Lung (tissue), 11 donors: ENCODE measurements at regions not wholly inside any gene's neighbourhood (a gene's known extent, or its start where the extent isn't known, plus 50 kb on each side); places are given as distances from the start of the nearest gene placed in this dataset.

Experiments
- ATAC-seq: fragments of 200-7000 bp; cut with Tn5 transposase; one replicate; pipeline ENCODE4 v1.9.1; 2020; ENCODE audit warnings: moderate number of reproducible peaks; ENCODE audit not compliant: insufficient read depth, low FRiP score
- DNase-seq, 3 donors: peaks; one replicate each; pipeline ENCODE4 v3.0.0-alpha.2; 2013 to 2017
- H3K27ac ChIP-seq, 2 donors: one replicate each; pipeline ENCODE4 v1.5.1; 2013; ENCODE audit warnings: mild to moderate bottlenecking in 2 of 2, moderate library complexity in 2 of 2, control low read depth in 1 of 2, inconsistent platforms in 1 of 2, low read depth in 1 of 2, low read length in 1 of 2
- H3K27me3 ChIP-seq, 3 donors: one replicate each; pipeline ENCODE4 v1.5.1; 2013; ENCODE audit warnings: low read length in 2 of 3; ENCODE audit not compliant: control insufficient read depth in 3 of 3, insufficient read depth in 3 of 3
- H3K36me3 ChIP-seq, 4 donors: one replicate each; pipeline ENCODE4 v1.5.1; 2013; ENCODE audit warnings: low read length in 4 of 4, mild to moderate bottlenecking in 1 of 4, moderate library complexity in 1 of 4; ENCODE audit not compliant: control insufficient read depth in 4 of 4, insufficient read depth in 4 of 4
- H3K4me1 ChIP-seq, 5 donors: one replicate each; pipeline ENCODE4 v1.5.1; 2013; ENCODE audit warnings: low read length in 5 of 5, mild to moderate bottlenecking in 2 of 5, moderate library complexity in 1 of 5; ENCODE audit not compliant: control insufficient read depth in 5 of 5, insufficient read depth in 5 of 5
- H3K4me3 ChIP-seq: one replicate; pipeline ENCODE4 v1.5.1; 2013; ENCODE audit warnings: mild to moderate bottlenecking, control low read depth, moderate library complexity
- H3K9ac ChIP-seq, 2 donors: one replicate each; pipeline ENCODE4 v1.5.1; 2013; ENCODE audit warnings: low read length in 2 of 2, control low read depth in 1 of 2; ENCODE audit not compliant: insufficient read depth in 1 of 2
- H3K9me3 ChIP-seq, 4 donors: one replicate each; pipeline ENCODE4 v1.5.1; 2013; ENCODE audit warnings: low read length in 3 of 4, mild to moderate bottlenecking in 1 of 4, moderate library complexity in 1 of 4; ENCODE audit not compliant: control insufficient read depth in 4 of 4, insufficient read depth in 3 of 4
- WGBS, 2 donors: extraction: QIAGEN DNeasy Blood & Tissue Kit; methylation state at CpG; one replicate each; pipeline ENCODE4 v1.1.7; 2013; 5-methylcytosine and 5-hydroxymethylcytosine counted together
- TF ChIP-seq, protein P1 (sequence below): IDR thresholded peaks from 2 replicates; pipeline ENCODE4 v1.5.1; 2012; ENCODE audit warnings: mild to moderate bottlenecking; ENCODE audit errors: control extremely low read depth, extremely low read depth
- donor health status: control.
- donor health status: control.
- donor health status: Bipolar disorder and iron deficiency.
- donor health status: healthy.
- donor health status: DM: yes; HTN: yes; CAD: no.

DNA sequence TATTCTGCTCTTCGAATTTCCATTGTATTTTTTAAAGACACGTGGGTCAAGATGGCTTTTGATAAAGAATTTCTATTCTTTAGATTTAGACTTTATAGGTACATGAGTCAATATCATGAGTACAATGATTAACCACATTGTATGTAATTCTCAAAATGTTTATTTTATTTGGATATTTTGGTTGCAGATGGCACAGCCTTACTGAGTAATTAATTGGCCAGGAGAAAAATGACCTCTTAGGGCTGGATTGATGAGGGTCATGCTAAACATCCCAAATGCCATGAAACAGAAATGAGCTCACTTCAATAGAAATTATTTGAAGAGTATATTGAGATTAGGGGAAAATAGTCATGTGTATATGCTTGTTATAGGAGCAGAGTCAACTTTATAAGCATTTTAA is 131.2 kb upstream of the CCN2 start:
- H3K9ac ChIP-seq, result no peak overlapping the region
- no peak overlapping the region for H3K27ac ChIP-seq
- H3K27me3 ChIP-seq, result no peaks in the 10 kb centered on the region
- H3K36me3 ChIP-seq, result no peaks in the 10 kb centered on the region
- WGBS, 2 donors, result 84 to 88% methylated on average over 2 of the region's 2 CpGs
- TF ChIP-seq, protein P1, sequence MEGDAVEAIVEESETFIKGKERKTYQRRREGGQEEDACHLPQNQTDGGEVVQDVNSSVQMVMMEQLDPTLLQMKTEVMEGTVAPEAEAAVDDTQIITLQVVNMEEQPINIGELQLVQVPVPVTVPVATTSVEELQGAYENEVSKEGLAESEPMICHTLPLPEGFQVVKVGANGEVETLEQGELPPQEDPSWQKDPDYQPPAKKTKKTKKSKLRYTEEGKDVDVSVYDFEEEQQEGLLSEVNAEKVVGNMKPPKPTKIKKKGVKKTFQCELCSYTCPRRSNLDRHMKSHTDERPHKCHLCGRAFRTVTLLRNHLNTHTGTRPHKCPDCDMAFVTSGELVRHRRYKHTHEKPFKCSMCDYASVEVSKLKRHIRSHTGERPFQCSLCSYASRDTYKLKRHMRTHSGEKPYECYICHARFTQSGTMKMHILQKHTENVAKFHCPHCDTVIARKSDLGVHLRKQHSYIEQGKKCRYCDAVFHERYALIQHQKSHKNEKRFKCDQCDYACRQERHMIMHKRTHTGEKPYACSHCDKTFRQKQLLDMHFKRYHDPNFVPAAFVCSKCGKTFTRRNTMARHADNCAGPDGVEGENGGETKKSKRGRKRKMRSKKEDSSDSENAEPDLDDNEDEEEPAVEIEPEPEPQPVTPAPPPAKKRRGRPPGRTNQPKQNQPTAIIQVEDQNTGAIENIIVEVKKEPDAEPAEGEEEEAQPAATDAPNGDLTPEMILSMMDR, result no peak
- peaks cover 0 to 6% (median 0%) of the 10 kb centered on the region in 5 donors for H3K4me1 ChIP-seq
- no peak for ATAC-seq
- H3K4me3 ChIP-seq, result no peak overlapping the region
- no peaks in the 10 kb centered on the region for H3K9me3 ChIP-seq
- DNase-seq, result no peak

DNA sequence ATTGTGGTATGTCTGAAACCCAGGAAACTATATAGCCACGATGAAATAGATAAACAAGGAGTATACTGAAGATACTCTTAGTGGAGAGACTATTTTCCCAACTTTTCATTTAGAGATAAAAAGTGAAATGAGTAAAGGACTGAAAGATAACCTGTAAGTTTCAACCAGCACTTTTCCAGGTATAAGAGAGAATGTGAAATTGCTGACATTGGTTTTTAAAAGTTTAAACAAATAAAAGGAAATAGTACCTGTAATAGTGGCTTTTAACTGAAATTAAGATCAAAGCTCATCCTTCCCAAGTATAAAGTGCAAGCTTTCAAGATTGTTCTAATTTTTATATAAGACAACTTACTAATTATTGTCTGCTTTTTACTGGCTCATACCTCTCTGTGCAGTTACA is 130.2 kb upstream of the CCN2 start:
- Histone ChIP-seq H3K27ac (no peak overlapping the region), H3K36me3 (no peaks in the 10 kb centered on the region), H3K4me1 (peaks cover 0 to 6% (median 0%) of the 10 kb centered on the region in 5 donors), H3K9me3 (no peaks in the 10 kb centered on the region), H3K9ac (no peak overlapping the region), H3K4me3 (no peak overlapping the region), H3K27me3 (no peaks in the 10 kb centered on the region)
- TF ChIP-seq, protein P1, result no peak
- no peak for ATAC-seq
- no peak for DNase-seq
- 40 to 64% methylated on average over 1 of the region's 1 CpG for WGBS, 2 donors

DNA sequence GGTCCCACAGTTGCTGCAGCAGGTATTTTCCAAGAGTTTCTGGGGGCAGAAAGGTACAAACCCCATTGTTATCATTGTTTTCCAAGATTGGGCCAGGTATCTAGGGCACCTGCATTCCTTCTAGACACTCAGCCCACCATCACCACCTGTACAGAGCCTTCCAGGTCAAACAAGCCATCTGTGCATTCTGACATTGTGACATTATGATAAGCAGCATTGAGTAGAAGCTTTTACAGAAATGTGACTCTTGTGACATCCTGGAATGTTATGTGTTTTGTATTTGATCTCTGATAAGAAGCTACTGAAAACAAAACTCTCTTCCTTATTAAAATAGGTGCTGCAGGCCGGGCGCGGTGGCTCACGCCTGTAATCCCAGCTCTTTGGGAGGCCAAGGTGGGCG is 128.1 kb upstream of the CCN2 start:
- TF ChIP-seq, protein P1, result no peak
- Histone ChIP-seq H3K4me3 (no peak overlapping the region), H3K9ac (no peak overlapping the region), H3K9me3 (no peaks in the 10 kb centered on the region), H3K36me3 (no peaks in the 10 kb centered on the region), H3K27me3 (no peaks in the 10 kb centered on the region), H3K4me1 (peaks cover 0 to 1% (median 0%) of the 10 kb centered on the region in 5 donors), H3K27ac (no peak overlapping the region)
- ATAC-seq (no peak), DNase-seq (no peak)
- 95 to 96% methylated on average over 5 of the region's 5 CpGs for WGBS, 2 donors

DNA sequence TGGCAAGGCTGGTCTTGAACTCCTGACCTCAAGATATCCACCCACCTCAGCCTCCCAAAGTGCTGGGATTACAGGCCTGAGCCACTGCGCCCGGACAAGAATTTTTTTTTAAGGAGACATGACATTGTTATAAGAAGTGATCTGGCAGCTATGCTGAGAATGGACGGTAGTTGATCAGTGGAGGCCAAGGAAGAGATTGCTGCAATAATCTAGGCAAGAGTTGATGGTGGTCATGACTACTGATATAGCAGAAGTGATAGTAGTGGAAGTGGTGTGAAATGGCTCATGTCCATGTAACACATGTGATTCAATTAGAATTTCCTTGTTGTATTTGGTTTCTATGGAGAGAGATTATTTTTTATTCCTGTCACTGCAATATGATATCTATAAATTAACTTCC is 125.3 kb upstream of the CCN2 start:
- WGBS, 2 donors, result 80 to 93% methylated on average over 3 of the region's 3 CpGs
- TF ChIP-seq, protein P1, result no peak
- ATAC-seq, result no peak
- Histone ChIP-seq H3K4me3 (no peak overlapping the region), H3K9ac (no peak overlapping the region), H3K4me1 (no peaks in the 10 kb centered on the region), H3K36me3 (no peaks in the 10 kb centered on the region), H3K9me3 (no peaks in the 10 kb centered on the region), H3K27ac (no peak overlapping the region), H3K27me3 (no peaks in the 10 kb centered on the region)
- DNase-seq, result no peak
